Activated CD8-positive, alpha-beta T cell treated with anti-CD3 and anti-CD28 coated beads, Interleukin-2, amount 10 ng/mL, durations not matched to agents 7 days and 5 days (primary cell): ENCODE measurements at regions not wholly inside any gene's neighbourhood (a gene's known extent, or its start where the extent isn't known, plus 50 kb on each side); places are given as distances from the start of the nearest gene placed in this dataset.

Experiments used
- ATAC-seq: fragments of 150-1000 bp; cut with Tn5 transposase; one replicate; pipeline ENCODE4 v1.10.0; 2021; ENCODE audit warnings: moderate library complexity
- CTCF ChIA-PET: fragments of 350-600 bp; sonication (Branson Sonifier 250); formaldehyde crosslinking; loops from one replicate; lab custom pipeline; 2021; ENCODE audit warnings: antibody characterized with exemption; lab: Charles Lee
- POLR2A ChIA-PET: fragments of 350-600 bp; sonication (Branson Sonifier 250); formaldehyde crosslinking; loops from one replicate; lab custom pipeline; 2021; ENCODE audit warnings: antibody characterized with exemption; lab: Charles Lee
- DNase-seq: peaks from one replicate; pipeline ENCODE4 v3.0.0-alpha.2; 2020
- H3K27ac Mint-ChIP-seq: one replicate; pipeline ENCODE4 v1.8.0; 2021; ENCODE audit warnings: mild to moderate bottlenecking, mixed read lengths
- H3K27me3 Mint-ChIP-seq: one replicate; pipeline ENCODE4 v1.8.0; 2021; ENCODE audit warnings: low read depth, mixed read lengths
- H3K36me3 Mint-ChIP-seq: one replicate; pipeline ENCODE4 v1.8.0; 2021; ENCODE audit warnings: low read depth, mixed read lengths
- H3K4me1 Mint-ChIP-seq: one replicate; pipeline ENCODE4 v1.8.0; 2021; ENCODE audit warnings: low read depth, mixed read lengths
- H3K4me3 Mint-ChIP-seq: one replicate; pipeline ENCODE4 v1.8.0; 2021; ENCODE audit warnings: mild to moderate bottlenecking, mixed read lengths
- H3K9me3 Mint-ChIP-seq: one replicate; pipeline ENCODE4 v1.8.0; 2022; ENCODE audit warnings: mixed read lengths; ENCODE audit not compliant: insufficient read depth

GRCh38 chr13:31057403-31058033 is 104.2 kb downstream of the HSPH1 start:
- Mint-ChIP-seq H3K9me3 (no peaks in the 10 kb centered on the region), H3K4me1 (no peaks in the 10 kb centered on the region), H3K27me3 (peaks cover 17% of the 10 kb centered on the region), H3K36me3 (no peaks in the 10 kb centered on the region), H3K4me3 (no peak overlapping the region), H3K27ac (no peak overlapping the region)
- POLR2A ChIA-PET, result no interaction called here
- no peak for ATAC-seq
- CTCF ChIA-PET, result interaction anchor here (1.8 kb wide), 1 partner anchor 13 kb away, joined by 17 read pairs; no protein-coding TSS in a partner anchor
- DNase-seq, result no peak

GRCh38 chr13:31056644-31057271 is 104.9 kb downstream of the HSPH1 start:
- peak; percentile 76 for ATAC-seq
- no peak for DNase-seq
- ChIA-PET CTCF (interaction anchor here (1.2 to 1.8 kb wide), 2 partner anchors 12 to 164 kb away, joined by 3 to 17 read pairs; no protein-coding TSS in a partner anchor), POLR2A (interaction anchor here (0.6 kb wide), 1 partner anchor 197 kb away, joined by 3 read pairs; no protein-coding TSS in a partner anchor)
- Mint-ChIP-seq H3K36me3 (no peaks in the 10 kb centered on the region), H3K4me1 (no peaks in the 10 kb centered on the region), H3K27me3 (peaks cover 15% of the 10 kb centered on the region), H3K9me3 (no peaks in the 10 kb centered on the region), H3K27ac (no peak overlapping the region), H3K4me3 (no peak overlapping the region)

- H3K4me1 Mint-ChIP-seq, result peaks cover 6% of the 10 kb centered on the region
- ChIA-PET CTCF (interaction anchor here (1.8 kb wide), 1 partner anchor 11 kb away, joined by 17 read pairs; no protein-coding TSS in a partner anchor), POLR2A (no interaction called here)
- no peak for DNase-seq
- H3K27me3 Mint-ChIP-seq, result peaks cover 17% of the 10 kb centered on the region
- no peak overlapping the region for H3K27ac Mint-ChIP-seq
- ATAC-seq, result no peak
- H3K4me3 Mint-ChIP-seq, result no peak overlapping the region
- H3K36me3 Mint-ChIP-seq, result no peaks in the 10 kb centered on the region
- H3K9me3 Mint-ChIP-seq, result no peaks in the 10 kb centered on the region
Observed at GRCh38 chr13:31055589-31055988, 106.1 kb downstream of the HSPH1 start.

DNA sequence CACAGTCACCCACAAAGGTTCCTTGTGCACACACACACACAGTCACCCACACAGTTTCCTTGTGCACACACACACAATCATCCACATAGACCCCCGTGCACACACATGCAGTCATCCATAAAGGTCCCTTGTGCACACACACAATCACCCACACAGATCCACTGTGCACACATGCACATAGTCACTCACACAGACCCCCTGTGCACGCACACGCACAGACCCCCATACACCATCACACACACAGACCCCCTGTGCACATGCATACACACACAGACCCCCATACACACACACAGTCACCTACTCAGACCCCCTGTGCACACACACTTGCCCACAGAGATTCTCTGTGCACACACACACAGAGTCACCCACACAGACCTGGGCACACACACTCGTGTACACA is 107.1 kb downstream of the HSPH1 start:
- H3K4me3 Mint-ChIP-seq, result no peak overlapping the region
- H3K27me3 Mint-ChIP-seq, result peaks cover 12% of the 10 kb centered on the region
- no peak overlapping the region for H3K27ac Mint-ChIP-seq
- ATAC-seq (no peak), DNase-seq (no peak)
- peaks cover 6% of the 10 kb centered on the region for H3K4me1 Mint-ChIP-seq
- no peaks in the 10 kb centered on the region for H3K9me3 Mint-ChIP-seq
- POLR2A ChIA-PET, result no interaction called here
- CTCF ChIA-PET, result no interaction called here
- no peaks in the 10 kb centered on the region for H3K36me3 Mint-ChIP-seq

DNA sequence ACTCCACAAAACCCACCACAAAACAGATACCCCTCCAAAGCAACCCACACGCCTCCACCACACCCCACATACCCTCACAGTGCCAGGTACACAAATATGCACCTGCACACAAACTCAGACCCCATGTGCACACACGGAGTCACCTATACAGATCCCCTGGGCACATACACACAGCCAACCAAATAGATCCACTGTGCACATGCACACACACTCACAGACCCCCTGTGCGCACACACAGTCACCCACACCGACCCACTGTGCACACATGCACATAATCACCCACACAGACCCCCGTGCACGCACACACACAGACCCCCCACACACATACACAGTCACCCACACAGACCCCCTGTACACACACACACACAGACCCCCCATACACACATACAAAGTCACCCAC is 107.8 kb downstream of the HSPH1 start:
- Mint-ChIP-seq H3K4me3 (no peak overlapping the region), H3K36me3 (no peaks in the 10 kb centered on the region), H3K27ac (no peak overlapping the region), H3K4me1 (peaks cover 6% of the 10 kb centered on the region), H3K9me3 (no peaks in the 10 kb centered on the region), H3K27me3 (peaks cover 15% of the 10 kb centered on the region)
- no peak for ATAC-seq
- no peak for DNase-seq
- ChIA-PET CTCF (interaction anchor here (1.2 kb wide), 1 partner anchor 9 kb away, joined by 6 read pairs; no protein-coding TSS in a partner anchor), POLR2A (no interaction called here)

DNA sequence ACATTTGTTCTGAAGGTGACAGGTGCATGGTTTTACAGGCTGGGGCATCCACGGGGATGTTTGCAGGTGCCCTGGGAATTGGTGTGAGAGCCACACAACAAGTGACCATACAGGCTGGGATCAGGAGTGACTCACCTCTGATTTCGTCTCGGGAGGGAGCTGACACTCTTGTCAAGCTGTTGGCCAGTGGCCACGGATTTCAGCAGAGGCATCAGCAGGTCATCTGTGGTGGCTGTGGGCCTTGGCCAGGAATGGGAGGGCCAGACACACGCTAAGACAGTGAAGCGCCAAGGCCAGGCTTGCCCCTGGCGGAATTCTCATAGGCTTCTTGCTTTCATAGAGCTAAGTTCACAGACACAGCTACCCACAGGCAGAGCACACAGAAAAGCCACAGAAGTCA is 108.6 kb downstream of the HSPH1 start:
- Mint-ChIP-seq H3K4me3 (no peak overlapping the region), H3K27me3 (peaks cover 15% of the 10 kb centered on the region), H3K36me3 (no peaks in the 10 kb centered on the region), H3K27ac (no peak overlapping the region), H3K4me1 (peaks cover 6% of the 10 kb centered on the region), H3K9me3 (no peaks in the 10 kb centered on the region)
- no peak for ATAC-seq
- CTCF ChIA-PET, result interaction anchor here (1.2 kb wide), 1 partner anchor 8 kb away, joined by 6 read pairs; no protein-coding TSS in a partner anchor
- no peak for DNase-seq
- POLR2A ChIA-PET, result no interaction called here

GRCh38 chr13:31052478-31052877 is 109.2 kb downstream of the HSPH1 start:
- peaks cover 15% of the 10 kb centered on the region for H3K27me3 Mint-ChIP-seq
- ATAC-seq (no peak), DNase-seq (no peak)
- H3K27ac Mint-ChIP-seq, result no peak overlapping the region
- H3K4me3 Mint-ChIP-seq, result no peak overlapping the region
- POLR2A ChIA-PET, result no interaction called here
- H3K36me3 Mint-ChIP-seq, result no peaks in the 10 kb centered on the region
- H3K4me1 Mint-ChIP-seq, result peaks cover 6% of the 10 kb centered on the region
- no peaks in the 10 kb centered on the region for H3K9me3 Mint-ChIP-seq
- CTCF ChIA-PET, result interaction anchor here (1.2 kb wide), 1 partner anchor 8 kb away, joined by 6 read pairs; no protein-coding TSS in a partner anchor

- no peaks in the 10 kb centered on the region for H3K36me3 Mint-ChIP-seq
- no peaks in the 10 kb centered on the region for H3K9me3 Mint-ChIP-seq
- H3K27ac Mint-ChIP-seq, result no peak overlapping the region
- no peak overlapping the region for H3K4me3 Mint-ChIP-seq
- H3K4me1 Mint-ChIP-seq, result peaks cover 6% of the 10 kb centered on the region
- CTCF ChIA-PET, result no interaction called here
- ATAC-seq (no peak), DNase-seq (no peak)
- peaks cover 15% of the 10 kb centered on the region for H3K27me3 Mint-ChIP-seq
- POLR2A ChIA-PET, result no interaction called here
Observed at GRCh38 chr13:31051999-31052398, 109.7 kb downstream of the HSPH1 start.

DNA sequence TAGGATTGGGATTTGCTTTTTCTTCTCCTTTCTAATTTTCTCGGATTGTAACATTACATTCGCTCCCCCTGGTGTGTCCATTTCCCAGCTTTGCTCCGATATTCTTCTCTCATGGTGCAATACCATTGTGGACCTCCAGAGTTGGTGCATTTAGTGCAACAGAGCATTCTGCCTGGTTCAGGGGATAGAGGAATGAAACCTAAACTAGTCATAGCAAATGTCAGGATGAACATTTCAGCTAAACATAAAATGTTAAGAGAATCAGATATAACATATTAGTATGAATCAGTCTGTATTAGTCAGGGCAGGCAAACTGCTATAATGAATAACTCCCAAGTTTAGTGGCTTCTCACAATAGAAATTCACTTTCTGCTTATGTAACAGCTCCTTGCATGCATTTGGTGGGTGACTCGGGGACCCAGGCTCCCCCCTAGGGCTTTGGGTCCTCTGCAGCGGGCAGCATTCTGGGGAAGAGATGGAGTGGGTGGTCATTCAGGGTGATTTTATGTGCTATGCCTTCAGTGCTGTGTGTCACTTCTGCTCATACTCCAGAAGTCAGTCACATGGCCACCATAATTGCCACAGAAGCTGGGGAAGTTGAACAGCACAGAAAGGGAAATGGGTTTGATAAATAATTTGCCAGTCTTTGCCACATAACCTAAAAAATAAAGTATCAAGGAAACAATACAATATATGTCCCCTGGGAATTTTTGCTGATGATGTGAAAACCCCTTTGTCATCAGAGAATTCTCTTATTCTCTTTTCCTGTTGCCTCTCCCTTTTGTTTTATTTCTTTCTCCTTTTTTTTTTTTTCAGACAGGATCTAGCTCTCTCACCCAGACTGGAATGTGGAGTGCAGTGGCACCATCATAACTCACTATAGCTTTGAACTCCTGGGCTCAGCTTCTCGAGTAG is 111.0 kb downstream of the HSPH1 start:
- ATAC-seq (no peak), DNase-seq (no peak)
- no peak overlapping the region for H3K27ac Mint-ChIP-seq
- H3K36me3 Mint-ChIP-seq, result no peaks in the 10 kb centered on the region
- ChIA-PET POLR2A (interaction anchor here (0.6 to 1.0 kb wide), 2 partner anchors 129 to 1327 kb away, joined by 3 read pairs; no protein-coding TSS in a partner anchor), CTCF (no interaction called here)
- peaks cover 15% of the 10 kb centered on the region for H3K27me3 Mint-ChIP-seq
- H3K4me3 Mint-ChIP-seq, result no peak overlapping the region
- H3K4me1 Mint-ChIP-seq, result peaks cover 7% of the 10 kb centered on the region
- H3K9me3 Mint-ChIP-seq, result no peaks in the 10 kb centered on the region

DNA sequence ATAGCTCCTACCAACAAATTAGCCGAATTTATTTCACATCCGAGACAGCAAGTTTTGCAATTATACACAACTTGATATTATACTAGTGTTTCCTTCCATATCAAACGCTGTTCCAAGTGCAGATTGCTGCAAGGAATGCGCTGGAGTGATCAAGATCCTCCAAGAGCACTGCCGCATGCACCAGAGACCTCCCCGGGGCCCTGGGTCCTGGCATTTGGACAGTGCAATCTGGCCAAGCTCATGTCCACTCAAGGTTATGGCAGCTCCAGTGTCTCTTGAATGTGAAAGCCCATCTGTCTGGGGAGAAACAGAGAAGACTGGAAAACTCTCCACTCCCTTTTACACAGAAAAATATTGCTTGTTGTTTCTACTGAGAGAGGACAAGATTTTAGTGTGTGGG is 111.9 kb downstream of the HSPH1 start:
- Mint-ChIP-seq H3K9me3 (no peaks in the 10 kb centered on the region), H3K27ac (no peak overlapping the region), H3K27me3 (peaks cover 15% of the 10 kb centered on the region), H3K4me3 (no peak overlapping the region), H3K4me1 (peaks cover 16% of the 10 kb centered on the region), H3K36me3 (no peaks in the 10 kb centered on the region)
- ATAC-seq, result no peak
- DNase-seq, result no peak
- POLR2A ChIA-PET, result no interaction called here
- CTCF ChIA-PET, result interaction anchor here (0.9 kb wide), 2 partner anchors 15 to 17 kb away, joined by 3 read pairs; no protein-coding TSS in a partner anchor

GRCh38 chr13:31049083-31049482 is 112.6 kb downstream of the HSPH1 start:
- no peaks in the 10 kb centered on the region for H3K36me3 Mint-ChIP-seq
- H3K9me3 Mint-ChIP-seq, result no peaks in the 10 kb centered on the region
- CTCF ChIA-PET, result interaction anchor here (0.9 to 1.3 kb wide), 3 partner anchors 16 to 112 kb away, joined by 3 read pairs; no protein-coding TSS in a partner anchor
- peaks cover 15% of the 10 kb centered on the region for H3K27me3 Mint-ChIP-seq
- ATAC-seq, result no peak
- H3K4me3 Mint-ChIP-seq, result no peak overlapping the region
- H3K4me1 Mint-ChIP-seq, result peaks cover 24% of the 10 kb centered on the region
- DNase-seq, result no peak
- POLR2A ChIA-PET, result no interaction called here
- H3K27ac Mint-ChIP-seq, result no peak overlapping the region
